ENCODE measurements at regions not wholly inside any gene's neighbourhood (a gene's known extent, or its start where the extent isn't known, plus 50 kb on each side); places are given as distances from the start of the nearest gene placed in this dataset.

DNA sequence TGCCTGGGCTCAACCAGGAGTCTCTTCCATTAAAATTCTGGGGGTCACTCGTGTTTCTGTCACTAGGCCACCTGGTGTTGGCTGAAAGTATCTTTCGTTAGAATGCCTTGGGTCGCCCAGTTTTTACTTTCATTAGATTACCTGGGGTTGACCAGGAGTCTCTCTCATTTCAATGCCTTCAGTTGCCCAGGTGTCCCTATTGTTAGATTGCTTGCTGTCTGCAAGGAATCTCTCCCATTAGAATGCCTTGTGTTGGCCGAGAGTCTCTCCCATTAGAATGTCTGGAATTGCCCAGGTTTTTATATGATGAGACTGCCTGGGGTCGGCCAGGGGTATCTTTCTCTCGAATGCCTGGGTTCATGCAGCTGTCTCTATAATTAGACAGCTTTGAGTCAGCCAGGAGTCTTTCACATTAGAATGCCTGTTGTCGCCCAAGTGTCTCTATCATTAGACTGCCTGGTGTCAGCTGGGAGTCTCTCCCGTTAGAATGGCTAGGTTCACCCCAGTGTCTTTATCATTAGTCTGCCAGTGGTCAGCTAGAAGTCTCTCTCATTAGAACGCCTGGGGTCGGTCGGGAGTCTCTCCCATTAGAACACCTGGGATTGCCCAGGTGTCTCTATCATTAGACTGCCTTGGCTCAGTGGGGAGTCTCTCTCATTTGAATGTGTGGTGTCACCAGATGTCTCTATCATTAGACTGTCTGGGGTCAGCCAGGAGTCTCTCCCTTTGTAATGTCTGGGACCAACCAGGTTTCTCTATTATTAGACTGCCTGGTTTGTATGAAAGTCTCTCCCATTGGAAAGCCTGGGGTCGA, 1446.8 kb downstream of the UQCRFS1 start:
- TF ChIP-seq, protein P1, sequence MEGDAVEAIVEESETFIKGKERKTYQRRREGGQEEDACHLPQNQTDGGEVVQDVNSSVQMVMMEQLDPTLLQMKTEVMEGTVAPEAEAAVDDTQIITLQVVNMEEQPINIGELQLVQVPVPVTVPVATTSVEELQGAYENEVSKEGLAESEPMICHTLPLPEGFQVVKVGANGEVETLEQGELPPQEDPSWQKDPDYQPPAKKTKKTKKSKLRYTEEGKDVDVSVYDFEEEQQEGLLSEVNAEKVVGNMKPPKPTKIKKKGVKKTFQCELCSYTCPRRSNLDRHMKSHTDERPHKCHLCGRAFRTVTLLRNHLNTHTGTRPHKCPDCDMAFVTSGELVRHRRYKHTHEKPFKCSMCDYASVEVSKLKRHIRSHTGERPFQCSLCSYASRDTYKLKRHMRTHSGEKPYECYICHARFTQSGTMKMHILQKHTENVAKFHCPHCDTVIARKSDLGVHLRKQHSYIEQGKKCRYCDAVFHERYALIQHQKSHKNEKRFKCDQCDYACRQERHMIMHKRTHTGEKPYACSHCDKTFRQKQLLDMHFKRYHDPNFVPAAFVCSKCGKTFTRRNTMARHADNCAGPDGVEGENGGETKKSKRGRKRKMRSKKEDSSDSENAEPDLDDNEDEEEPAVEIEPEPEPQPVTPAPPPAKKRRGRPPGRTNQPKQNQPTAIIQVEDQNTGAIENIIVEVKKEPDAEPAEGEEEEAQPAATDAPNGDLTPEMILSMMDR (IDR thresholded peaks at IDR 0.05; ENCODE audit: control extremely low read depth, extremely low read depth, low read depth, missing control alignments), result no peak
- ChIA-PET CTCF (no interaction called here), POLR2A (no interaction called here)
- DNase-seq (ENCODE audit: extremely low spot score), result no peak

DNA sequence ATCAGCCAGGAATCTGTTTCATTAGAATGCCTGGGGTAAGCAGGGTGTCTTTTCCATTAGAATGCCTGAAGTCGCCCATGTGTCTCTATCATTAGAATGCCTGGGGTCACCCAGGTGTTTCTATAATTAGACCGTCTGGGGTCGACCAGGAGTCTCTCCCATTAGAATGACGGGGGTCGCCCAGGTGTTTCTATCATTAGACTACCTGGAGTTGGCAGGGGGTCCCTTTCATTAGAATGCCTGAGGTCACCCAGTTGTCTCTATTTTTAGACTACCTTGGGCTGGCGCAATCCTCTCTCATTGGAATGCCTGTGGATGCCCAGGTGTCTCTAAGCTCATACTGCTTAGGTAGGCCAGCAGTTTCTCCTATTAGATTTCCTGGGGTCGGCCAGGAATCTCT, 1447.6 kb downstream of the UQCRFS1 start:
- no peak for DNase-seq (ENCODE audit: extremely low spot score)
- TF ChIP-seq, protein P1 (IDR thresholded peaks at IDR 0.05; ENCODE audit: control extremely low read depth, extremely low read depth, low read depth, missing control alignments), result no peak
- ChIA-PET CTCF (no interaction called here), POLR2A (no interaction called here)

DNA sequence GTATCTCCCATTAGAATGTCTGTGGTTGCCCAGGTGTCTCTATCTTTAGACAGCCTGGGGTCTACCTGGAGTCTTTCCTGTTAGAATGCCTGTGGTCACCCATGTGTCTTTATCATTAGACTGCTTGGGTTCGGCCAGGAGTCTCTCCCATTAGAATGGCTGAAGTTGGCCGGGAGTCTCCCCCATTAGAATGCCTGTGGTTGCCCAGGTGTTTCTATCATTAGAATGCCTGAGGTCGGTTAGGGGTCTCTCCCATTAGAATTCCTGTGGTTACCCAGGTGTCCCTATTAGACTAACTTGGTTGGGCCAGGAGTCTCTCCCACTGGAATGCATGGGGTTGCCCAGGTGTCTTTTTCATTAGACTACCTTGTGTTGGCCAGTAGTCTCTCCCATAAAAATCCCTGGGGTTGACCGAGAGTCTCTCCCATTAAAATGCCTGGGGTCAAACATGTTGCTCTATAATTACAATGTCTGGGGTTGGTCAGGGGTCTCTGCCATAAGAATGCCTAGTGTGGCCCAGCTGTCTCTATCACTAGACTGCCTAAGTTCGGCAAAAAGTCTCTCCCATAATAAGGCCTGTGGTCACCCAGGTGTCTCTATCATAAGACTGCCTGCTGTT, 1448.7 kb downstream of the UQCRFS1 start:
- TF ChIP-seq, protein P1 (IDR thresholded peaks at IDR 0.05; ENCODE audit: control extremely low read depth, extremely low read depth, low read depth, missing control alignments), result no peak
- POLR2A ChIA-PET, result no interaction called here
- no peak for DNase-seq (ENCODE audit: extremely low spot score)
- CTCF ChIA-PET, result no interaction called here

DNA sequence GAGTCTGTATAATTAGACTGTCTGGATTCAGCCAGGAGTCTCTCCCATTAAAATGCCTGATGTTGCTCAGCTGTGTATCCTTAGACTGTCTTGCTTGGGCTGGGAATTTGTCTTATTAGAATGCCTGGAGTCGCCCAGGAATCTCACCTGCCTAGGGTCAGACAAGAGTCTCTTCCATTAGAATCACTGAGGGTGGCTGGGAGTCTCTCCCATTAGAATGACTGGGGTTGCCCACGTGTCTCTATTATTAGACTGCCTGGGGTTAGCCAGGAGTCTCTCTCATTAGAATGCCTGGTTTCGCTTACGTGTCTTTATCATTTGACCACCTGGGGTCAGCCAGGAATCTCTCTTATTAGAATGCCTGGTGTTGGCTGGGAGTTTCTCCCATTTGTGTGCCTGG, 1450.0 kb downstream of the UQCRFS1 start:
- ChIA-PET POLR2A (no interaction called here), CTCF (no interaction called here)
- TF ChIP-seq, protein P1 (IDR thresholded peaks at IDR 0.05; ENCODE audit: control extremely low read depth, extremely low read depth, low read depth, missing control alignments), result no peak

DNA sequence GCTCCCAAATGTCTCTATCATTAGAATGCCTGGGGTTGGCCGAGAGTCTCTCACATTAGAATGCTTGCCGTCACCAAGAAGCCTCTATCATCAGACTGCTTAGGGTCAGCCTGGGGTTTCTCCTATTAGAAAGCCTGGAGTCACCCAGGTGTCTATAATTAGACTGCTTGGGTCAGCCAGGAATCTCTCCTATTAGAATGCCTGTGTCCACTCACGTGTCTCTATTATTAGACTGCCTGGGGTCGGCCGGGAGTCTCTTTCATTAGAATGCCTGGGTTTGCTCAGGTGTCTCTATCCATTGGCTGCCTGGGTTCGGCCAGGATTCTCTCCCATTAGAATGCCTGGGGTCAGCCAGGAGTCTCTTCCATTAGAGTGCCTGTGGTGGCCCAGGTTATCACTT, 1453.1 kb downstream of the UQCRFS1 start:
- POLR2A ChIA-PET, result no interaction called here
- TF ChIP-seq, protein P1 (IDR thresholded peaks at IDR 0.05; ENCODE audit: control extremely low read depth, extremely low read depth, low read depth, missing control alignments), result no peak
- no peak for DNase-seq (ENCODE audit: extremely low spot score)
- CTCF ChIA-PET, result no interaction called here

More for the DNA sequence above, 1450.0 kb downstream of the UQCRFS1 start:
- DNase-seq (ENCODE audit: extremely low spot score), result no peak

DNA sequence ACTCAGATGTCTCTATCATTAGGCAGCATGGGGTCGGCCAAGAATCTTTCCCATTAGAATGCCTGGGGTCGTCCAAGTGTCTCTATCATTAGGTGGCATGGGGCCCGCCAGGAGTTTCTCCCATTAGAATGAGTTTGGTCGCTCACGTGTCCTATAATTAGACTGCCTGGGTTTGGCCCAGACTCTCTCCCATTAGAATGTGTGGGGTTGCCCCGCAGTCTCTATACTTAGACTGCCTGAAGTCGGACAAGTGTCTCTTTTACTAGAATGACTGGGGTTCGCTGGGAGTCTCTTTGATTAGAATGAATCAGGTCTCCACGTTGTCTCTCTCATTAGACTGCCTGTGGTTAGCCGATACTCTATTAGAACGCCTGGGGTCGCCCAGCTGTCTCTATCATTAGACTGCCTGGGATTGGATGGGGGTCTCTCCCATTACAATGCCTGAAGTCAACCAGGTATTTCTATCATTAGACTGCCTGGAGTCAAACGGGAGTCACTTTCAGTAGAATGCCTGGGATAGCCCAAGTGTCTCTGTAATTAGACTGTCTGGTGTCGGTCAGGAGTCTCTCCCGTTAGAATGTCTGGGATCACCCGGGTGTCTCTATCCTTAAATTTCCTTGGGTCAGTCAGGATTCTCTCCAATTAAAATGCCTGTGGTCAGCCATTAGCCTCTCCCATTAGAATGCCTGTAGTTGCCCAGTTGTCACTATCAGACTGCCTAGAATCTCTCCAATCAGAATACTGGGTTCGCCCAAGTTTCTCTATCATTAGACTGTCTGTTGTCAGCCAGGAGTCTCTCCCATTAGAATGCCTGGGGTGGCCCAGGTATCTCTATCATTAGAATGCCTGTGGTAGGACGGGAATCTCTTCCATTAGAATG, 1454.1 kb downstream of the UQCRFS1 start:
- CTCF ChIA-PET, result no interaction called here
- DNase-seq (ENCODE audit: extremely low spot score), result no peak
- TF ChIP-seq, protein P1 (IDR thresholded peaks at IDR 0.05; ENCODE audit: control extremely low read depth, extremely low read depth, low read depth, missing control alignments), result no peak
- POLR2A ChIA-PET, result no interaction called here
